ENCODE measurements at regions not wholly inside any gene's neighbourhood (a gene's known extent, or its start where the extent isn't known, plus 50 kb on each side); places are given as distances from the start of the nearest gene placed in this dataset.

DNA sequence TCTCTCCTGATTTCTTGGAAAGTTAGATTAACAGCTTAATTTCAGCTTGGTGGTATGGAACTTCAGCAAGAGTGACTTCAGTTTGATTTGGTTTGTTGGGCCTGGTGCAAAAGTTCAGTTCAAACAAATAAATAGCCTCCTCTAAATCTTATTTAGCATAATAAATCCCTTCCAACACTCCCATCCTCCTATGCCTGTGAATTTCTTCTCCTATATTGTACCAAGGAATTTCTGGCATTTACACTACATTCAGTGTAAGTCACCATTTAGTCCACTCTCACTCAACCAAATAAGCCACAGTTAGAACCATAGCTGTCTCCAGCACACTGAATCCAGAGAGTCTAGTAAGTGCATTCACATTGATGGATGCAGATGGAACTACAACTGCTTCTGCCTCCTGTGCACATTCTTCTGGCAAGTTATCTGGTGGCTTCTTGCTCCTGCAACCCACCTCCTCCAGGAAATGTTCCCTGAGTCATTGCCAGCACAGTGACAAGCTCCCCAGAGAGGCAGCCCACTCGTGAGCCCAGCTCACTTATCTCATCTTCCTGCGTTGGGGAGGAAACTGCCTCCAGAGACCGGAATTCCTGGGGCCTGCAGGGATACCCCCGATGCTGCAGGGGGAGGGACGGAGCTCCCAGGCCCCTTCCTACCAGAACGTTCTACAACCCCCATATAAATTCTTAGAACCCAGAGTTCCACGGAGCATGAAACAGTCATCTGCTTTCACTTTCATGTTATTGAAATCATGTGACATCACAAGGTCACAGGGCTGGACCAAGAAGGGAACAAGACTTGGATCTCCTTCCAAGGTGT, 318.3 kb downstream of the PHKB start:
- peak; percentile 42 to 45 for ATAC-seq (ENCODE audit: low read depth in 2 of 2)
- H3K4me3 Mint-ChIP-seq: peak overlapping the region; percentile 37 to 93 (median 88)
- peak; percentile 0 for DNase-seq
- peak overlapping the region in 5 of 6 donors; percentile 51 to 88 (median 69) for H3K27ac Mint-ChIP-seq
- no peaks in the 10 kb centered on the region for H3K36me3 Mint-ChIP-seq
- H3K27me3 Mint-ChIP-seq: peaks cover 0 to under 1% (median 0%) of the 10 kb centered on the region in 3 donors
- peaks cover 0 to 8% (median 0%) of the 10 kb centered on the region in 7 donors for H3K9me3 Mint-ChIP-seq
- H3K4me1 Mint-ChIP-seq: peaks cover 8 to 16% (median 9%) of the 10 kb centered on the region in 3 donors

DNA sequence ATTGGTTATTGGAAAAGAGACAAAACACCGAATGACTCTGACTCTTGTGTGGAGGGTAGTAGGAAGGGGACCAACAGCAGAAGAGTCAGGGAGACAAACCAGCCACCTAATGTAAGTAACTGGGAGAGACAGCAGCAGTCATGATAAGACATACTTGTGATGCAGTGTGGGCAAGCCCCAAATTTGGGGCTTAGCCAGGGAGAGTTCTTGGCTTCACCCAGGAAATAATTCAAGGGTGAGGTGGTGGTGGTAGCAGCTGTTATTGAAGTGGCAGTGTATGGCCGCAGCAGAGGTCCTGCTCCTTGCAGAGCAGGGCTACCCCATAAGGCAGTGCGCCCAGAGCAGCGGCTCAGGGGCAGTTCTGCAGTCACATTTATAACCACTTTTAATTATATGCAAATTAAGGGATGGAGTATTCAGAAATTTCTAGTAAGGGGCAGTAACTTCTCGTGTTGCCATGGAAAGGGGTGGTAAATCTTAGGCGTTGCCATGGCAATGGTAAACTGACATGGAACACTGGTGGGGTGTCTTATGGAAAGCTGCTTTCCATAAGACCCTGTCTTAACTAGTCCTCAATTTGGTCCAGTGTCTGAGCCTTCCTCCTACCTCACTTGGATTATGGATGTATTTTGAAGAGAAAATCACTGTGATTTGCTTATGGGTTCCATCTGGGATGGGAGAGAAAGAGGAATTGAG, 317.1 kb downstream of the PHKB start:
- H3K4me3 Mint-ChIP-seq: peak overlapping the region in 4 of 8 donors; percentile 3 to 76 (median 32)
- ATAC-seq (ENCODE audit: low read depth in 2 of 2) (no peak), DNase-seq (no peak)
- peaks cover 0 to 8% (median 0%) of the 10 kb centered on the region in 7 donors for H3K9me3 Mint-ChIP-seq
- H3K4me1 Mint-ChIP-seq: peaks cover 8 to 16% (median 9%) of the 10 kb centered on the region in 3 donors
- H3K27me3 Mint-ChIP-seq: peaks cover 0 to 10% (median 8%) of the 10 kb centered on the region in 3 donors
- peak overlapping the region in 3 of 6 donors; percentile 54 to 58 (median 55) for H3K27ac Mint-ChIP-seq
- no peaks in the 10 kb centered on the region for H3K36me3 Mint-ChIP-seq

GRCh38 chr16:47777220-47777619, 316.1 kb downstream of the PHKB start:
- no peak overlapping the region for H3K27ac Mint-ChIP-seq
- ATAC-seq (ENCODE audit: low read depth in 2 of 2): no peak
- peaks cover 8 to 16% (median 9%) of the 10 kb centered on the region in 3 donors for H3K4me1 Mint-ChIP-seq
- H3K9me3 Mint-ChIP-seq: peaks cover 0 to 13% (median 1%) of the 10 kb centered on the region in 7 donors
- DNase-seq: no peak
- peaks cover 0 to 17% (median 10%) of the 10 kb centered on the region in 3 donors for H3K27me3 Mint-ChIP-seq
- no peaks in the 10 kb centered on the region for H3K36me3 Mint-ChIP-seq
- no peak overlapping the region for H3K4me3 Mint-ChIP-seq

DNA sequence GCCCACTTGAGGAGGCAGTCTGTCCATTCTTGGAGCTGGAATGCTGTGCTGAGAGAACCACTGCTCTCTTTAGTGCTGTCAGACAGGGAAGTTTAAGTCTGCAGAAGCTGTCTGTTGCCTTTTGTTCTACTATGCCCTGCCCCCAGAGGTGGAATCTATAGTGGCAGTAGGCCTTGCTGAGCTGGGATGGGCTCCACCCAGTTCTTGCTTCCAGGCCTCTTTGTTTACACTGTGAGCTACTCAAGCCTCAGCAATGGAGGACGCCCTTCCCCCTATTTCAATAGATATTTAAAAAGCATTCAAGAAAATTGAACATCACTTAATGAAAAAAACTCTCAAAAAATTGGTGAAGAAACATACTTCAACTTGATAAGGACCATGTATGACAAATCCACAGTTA, 313.5 kb downstream of the PHKB start:
- peaks cover 0 to 17% (median 10%) of the 10 kb centered on the region in 3 donors for H3K27me3 Mint-ChIP-seq
- H3K36me3 Mint-ChIP-seq: no peaks in the 10 kb centered on the region
- DNase-seq: no peak
- peaks cover 0 to 13% (median 4%) of the 10 kb centered on the region in 7 donors for H3K9me3 Mint-ChIP-seq
- H3K4me3 Mint-ChIP-seq: no peak overlapping the region
- H3K27ac Mint-ChIP-seq: no peak overlapping the region
- ATAC-seq (ENCODE audit: low read depth in 2 of 2): no peak
- peaks cover 5 to 11% (median 6%) of the 10 kb centered on the region in 3 donors for H3K4me1 Mint-ChIP-seq

DNA sequence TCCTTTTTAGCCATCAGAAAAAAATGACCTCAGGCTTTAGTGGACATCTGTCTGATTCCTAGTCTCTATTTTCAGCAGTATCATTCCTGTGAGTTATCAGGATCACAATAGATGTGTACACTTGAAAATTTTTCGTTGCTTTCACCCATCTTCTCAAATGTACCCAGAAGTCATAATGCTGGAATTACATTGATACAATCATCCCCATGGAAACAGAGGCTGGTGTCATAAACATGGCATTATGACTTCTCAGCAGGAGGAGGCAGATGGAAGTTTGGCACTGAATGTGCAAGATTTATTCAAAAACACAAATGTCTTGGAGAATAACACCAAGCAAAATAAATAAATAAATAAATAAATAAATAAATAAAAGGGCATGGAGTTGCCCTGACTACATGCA, 292.5 kb downstream of the PHKB start:
- no peak overlapping the region for H3K27ac Mint-ChIP-seq
- no peak overlapping the region for H3K4me3 Mint-ChIP-seq
- peaks cover 0 to 13% (median 2%) of the 10 kb centered on the region in 7 donors for H3K9me3 Mint-ChIP-seq
- DNase-seq: no peak
- no peak for ATAC-seq (ENCODE audit: low read depth in 2 of 2)
- H3K36me3 Mint-ChIP-seq: no peaks in the 10 kb centered on the region
- peaks cover 5 to 12% (median 9%) of the 10 kb centered on the region in 3 donors for H3K27me3 Mint-ChIP-seq
- no peaks in the 10 kb centered on the region for H3K4me1 Mint-ChIP-seq

Data from naive B cell (primary cell).